GM21619 (cell line): ENCODE measurements at regions not wholly inside any gene's neighbourhood (a gene's known extent, or its start where the extent isn't known, plus 50 kb on each side); places are given as distances from the start of the nearest gene placed in this dataset.
"Not testable (repeated sequence)": the region's sequence is repeated elsewhere in the genome, so short reads cannot be mapped to it uniquely, and the experiment has no call there.

Experiments used
- ATAC-seq: cut with Tn5 transposase; IDR thresholded peaks from one replicate; pipeline ENCODE4 v1.9.1; 2021; ENCODE audit not compliant: unreplicated experiment

- ATAC-seq, result no peak
Observed at GRCh38 chr22:23501261-23501619, 78.8 kb downstream of the IGLL1 start.

DNA sequence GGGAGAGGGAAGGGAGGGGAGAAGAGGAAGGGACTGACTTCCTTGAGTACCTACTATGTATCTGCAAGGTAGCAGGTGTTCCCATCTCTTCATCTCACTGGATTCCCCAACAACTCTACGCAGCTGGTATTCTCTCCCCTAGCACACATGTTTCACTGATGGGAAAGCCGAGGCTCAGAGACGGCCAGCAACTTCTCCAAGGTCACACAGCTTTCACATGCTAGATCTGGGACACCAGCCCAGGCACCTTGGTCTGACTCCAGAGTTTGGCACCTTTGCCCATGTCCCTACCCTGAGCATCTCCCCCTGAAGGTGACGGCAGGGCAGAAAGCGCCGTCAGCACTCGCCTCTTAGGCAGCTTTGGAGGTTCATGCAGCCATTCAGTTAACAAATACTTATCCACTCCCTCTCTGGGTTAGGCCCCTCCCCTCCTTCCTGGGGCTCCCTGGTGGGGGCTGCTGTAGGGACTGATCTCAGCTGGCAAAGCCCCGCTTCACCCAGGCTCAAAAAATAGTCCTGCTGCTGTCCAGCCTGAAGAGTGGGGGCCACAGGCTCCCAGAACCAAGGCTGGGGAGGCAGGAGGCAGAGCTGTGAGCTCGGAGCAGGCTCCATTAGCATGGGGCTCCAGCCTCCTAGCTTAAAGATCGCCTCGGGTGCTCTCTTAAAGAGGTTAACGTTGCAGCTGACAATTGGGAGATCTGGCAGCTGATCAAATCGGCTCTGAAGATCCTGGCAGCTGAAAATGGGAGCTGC, 79.4 kb downstream of the IGLL1 start:
- ATAC-seq, result no peak

DNA sequence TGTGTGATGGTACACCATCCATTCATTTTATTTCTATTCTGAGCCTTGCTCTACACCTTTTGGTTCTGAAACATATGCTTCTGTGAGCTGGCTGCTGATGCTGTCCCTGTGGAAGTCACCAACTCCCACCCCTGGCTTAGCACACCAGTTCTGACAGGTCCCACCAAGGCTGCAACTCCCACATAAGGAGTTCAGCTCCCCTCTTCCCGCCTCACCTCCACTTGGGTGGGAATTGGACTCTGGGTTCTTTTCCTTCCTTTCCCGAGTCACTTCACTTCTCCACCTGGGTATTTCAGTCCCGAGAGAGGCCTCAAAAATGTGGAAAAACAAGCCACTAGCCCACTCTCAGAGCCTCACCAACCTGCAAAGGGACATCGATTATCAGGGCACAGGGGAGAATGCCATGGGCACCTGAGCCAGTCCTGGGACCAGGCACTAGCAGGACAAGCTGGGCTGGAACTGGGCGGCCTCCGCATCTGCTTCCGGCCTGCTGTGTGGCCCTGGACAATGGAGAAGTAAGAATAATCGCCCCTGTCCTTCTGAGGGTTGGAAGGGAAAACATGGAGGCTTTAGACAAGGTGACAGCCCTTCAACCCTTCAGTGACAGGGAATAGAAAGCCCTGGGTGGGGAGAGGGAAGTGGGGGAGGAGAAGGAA, 80.1 kb downstream of the IGLL1 start:
- ATAC-seq, result no peak

- ATAC-seq, result no peak
Observed at GRCh38 chr22:23498811-23499798, 81.0 kb downstream of the IGLL1 start.

- ATAC-seq, result not testable (repeated sequence)
Observed at GRCh38 chr22:23497889-23498288, 82.2 kb downstream of the IGLL1 start.

DNA sequence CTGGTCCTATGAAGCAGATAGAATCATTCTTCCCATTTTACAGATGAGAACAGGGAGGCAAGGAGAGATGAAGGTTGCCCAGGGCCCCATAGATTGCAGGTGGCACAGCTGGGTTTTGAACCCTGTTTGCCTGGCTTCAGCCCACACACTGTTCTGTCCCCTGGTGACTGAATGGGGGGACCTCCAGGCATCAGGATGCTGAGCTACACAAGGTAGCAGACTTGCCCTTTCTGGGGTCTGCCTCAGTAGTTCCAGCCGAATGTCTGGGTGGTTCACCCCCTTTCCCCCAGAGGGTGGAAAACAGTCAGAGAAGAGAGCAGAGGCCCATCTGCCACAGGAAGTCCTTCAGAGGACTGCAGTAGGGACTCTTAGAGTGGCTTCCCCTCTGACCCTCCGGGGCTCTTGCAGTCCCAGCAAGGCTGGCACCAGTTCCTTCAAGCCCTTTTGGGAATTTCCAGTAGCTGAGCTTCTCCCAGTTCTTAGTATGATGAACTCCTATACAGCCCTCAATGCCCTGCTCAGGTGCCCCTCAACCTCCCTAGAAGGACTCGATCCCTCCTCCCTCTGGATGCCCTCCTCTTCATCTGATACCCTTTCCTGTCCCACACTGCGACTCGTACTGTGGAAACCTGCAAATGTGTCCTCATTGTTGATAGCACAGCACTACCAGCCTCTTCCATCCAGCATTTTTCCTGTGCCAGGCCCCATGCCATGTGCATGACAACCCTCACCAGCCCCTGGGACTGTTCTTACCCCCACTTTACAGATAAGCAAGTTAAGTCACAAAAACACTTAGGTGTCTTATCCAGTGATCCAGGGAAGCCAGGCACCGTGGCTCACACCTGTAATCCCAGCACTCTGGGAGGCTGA, 82.8 kb downstream of the IGLL1 start:
- ATAC-seq, result no peak

DNA sequence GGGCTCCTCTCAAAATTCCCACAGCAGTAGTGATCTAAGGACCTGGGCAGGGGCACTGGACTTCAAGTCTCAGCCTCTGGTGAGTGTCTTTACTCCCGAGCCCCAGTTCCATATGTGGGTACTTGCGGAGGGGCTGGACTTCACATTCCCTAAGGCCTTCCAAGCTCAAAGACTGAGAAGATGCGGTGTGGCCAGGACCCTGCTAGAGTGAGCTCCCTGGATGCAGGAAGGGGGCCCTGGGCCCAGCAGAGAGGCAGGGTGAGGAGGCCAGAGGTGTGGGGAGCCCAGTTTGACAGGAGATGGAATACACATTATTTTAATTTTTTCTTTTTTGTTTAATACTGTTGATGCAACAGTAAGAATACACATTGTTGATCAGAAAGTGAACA, 83.7 kb downstream of the IGLL1 start:
- no peak for ATAC-seq

GRCh38 chr22:23495614-23496444, 84.3 kb downstream of the IGLL1 start:
- ATAC-seq, result no peak

GRCh38 chr22:23494930-23495266, 85.2 kb downstream of the IGLL1 start:
- no peak for ATAC-seq

DNA sequence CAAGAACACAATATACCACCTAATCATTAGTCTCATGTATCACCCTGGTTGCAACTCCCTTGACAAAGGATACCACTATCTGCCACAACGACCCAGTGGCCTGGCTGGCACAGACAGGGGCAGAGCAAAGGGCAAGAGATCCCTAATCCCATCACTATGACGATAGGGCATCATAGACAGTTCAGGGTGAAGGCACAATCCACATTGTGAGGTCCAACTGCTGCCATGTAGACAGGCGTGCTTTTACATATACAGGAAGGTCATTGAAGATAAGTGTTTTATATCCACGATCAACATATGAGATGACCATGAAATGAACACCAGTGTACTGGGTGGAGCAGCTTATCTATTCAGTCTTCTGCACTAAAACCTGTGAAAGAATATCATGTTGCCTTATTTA, 94.6 kb downstream of the IGLL1 start:
- no peak for ATAC-seq

GRCh38 chr22:23484651-23485050, 95.4 kb downstream of the IGLL1 start:
- ATAC-seq, result no peak

DNA sequence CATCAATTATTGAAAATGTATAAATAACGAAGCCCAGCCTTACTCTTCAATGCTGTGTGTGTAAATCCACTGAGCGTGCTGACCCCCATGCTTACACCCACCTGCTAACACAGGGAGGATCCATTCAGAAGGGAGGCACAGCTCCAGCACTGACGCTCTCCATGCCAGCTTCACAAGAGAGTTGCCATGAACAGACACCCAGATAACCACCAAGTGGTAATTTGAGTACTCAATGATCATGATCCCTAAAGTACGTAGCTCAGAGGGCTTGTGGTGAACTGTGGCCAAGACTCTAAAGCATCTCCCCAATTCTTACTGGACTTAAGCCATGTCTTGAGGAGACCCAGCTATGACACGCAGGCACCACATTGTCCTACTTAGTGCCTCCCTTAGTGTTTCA, 98.7 kb downstream of the IGLL1 start:
- no peak for ATAC-seq

GRCh38 chr22:23478175-23478574, 101.9 kb downstream of the IGLL1 start:
- no peak for ATAC-seq

- ATAC-seq, result not testable (repeated sequence)
Observed at GRCh38 chr22:23474531-23474930, 105.6 kb downstream of the IGLL1 start.

DNA sequence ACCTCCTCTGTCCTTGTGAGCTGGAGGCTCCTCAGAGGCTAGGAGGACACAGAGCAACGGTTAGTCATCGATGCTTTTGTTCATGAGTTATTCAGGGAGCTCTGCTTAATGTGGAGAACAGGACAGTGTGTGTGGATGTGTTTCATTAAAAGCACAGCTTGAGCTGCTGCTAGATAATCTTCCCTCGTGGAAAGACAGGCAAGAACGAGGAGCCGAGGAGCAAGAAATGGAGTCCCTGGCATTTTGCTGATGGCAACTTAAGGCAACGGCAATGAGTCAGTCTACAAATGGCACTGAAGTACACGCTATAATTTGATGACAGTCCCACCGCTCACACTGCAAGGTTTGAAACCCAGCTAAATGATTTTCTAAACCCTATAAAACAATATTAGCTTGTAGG, 106.2 kb downstream of the IGLL1 start:
- ATAC-seq, result no peak

DNA sequence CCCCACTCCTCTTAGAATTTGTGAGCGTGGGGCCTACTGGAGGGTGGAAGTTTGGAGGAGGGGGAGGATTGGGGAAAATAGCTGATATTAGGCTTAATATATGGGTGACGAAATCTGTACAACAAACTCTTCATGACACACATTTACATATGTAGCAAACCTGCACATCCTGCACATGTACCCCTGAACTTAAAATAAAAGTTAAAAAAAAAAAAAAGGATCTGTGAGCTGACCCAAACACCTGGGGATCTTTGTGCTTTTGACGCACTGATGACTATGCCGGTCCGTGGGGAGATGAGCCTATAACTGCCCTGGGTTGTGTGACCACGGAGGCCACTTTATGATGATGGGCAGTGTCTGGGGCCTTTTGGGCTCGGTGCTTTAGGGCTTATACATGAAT, 107.7 kb downstream of the IGLL1 start:
- not testable (repeated sequence) for ATAC-seq

GRCh38 chr22:23471698-23472097, 108.4 kb downstream of the IGLL1 start:
- no peak for ATAC-seq

- ATAC-seq, result no peak
Observed at GRCh38 chr22:23470811-23471389, 109.2 kb downstream of the IGLL1 start.

DNA sequence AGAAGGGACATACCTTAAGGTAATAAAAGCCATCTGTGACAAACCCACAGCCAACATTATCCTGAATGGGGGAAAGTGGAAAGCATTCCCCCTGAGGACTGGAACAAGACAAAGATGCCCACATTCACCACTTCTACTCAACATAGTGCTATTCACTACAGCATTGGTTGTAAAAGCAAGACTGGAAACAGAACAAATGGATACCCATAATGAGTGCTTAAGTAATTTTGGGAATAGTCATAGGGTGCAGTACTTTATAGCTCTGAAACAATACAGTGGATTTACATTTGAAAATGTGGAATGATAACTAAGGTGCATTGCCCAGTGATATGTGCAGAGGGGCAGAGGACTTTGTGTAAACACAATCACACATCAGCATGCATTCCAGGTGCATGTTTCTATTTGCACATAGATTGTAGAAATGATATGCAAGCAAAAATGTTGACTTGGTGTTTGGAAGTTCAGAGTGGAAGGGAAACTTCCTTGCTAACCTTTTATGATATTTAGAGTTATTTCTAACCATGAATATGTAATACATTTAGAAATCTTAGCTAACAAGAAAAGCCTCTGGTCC, 112.3 kb downstream of the IGLL1 start:
- ATAC-seq, result no peak
